ENCODE measurements at regions not wholly inside any gene's neighbourhood (a gene's known extent, or its start where the extent isn't known, plus 50 kb on each side); places are given as distances from the start of the nearest gene placed in this dataset.

- no peak for TF ChIP-seq CTCF (IDR thresholded peaks at IDR 0.05)
- Histone ChIP-seq H2AFZ (no peak overlapping the region), H3K27me3 (ENCODE audit: control insufficient read depth, insufficient read depth, low read length) (no peaks in the 10 kb centered on the region), H3K4me3 (ENCODE audit: low read depth, low read length) (no peak overlapping the region), H3K27ac (no peak overlapping the region), H3K4me2 (ENCODE audit: low read length) (no peak overlapping the region), H3K9me3 (ENCODE audit: control insufficient read depth, low read length) (no peaks in the 10 kb centered on the region), H3K36me3 (ENCODE audit: control insufficient read depth, insufficient read depth, low read length) (no peaks in the 10 kb centered on the region), H3K9ac (no peak overlapping the region), H3K4me1 (no peaks in the 10 kb centered on the region), H3K79me2 (no peaks in the 10 kb centered on the region)
Observed at GRCh38 chr14:26738571-26738970, 140.7 kb upstream of the NOVA1 start.

GRCh38 chr14:26741711-26742212 is 143.9 kb upstream of the NOVA1 start:
- Histone ChIP-seq H3K4me2 (ENCODE audit: low read length) (no peak overlapping the region), H3K79me2 (no peaks in the 10 kb centered on the region), H3K9me3 (ENCODE audit: control insufficient read depth, low read length) (no peaks in the 10 kb centered on the region), H3K4me3 (ENCODE audit: low read depth, low read length) (no peak overlapping the region), H2AFZ (no peak overlapping the region), H3K27ac (no peak overlapping the region), H3K9ac (no peak overlapping the region), H3K4me1 (no peaks in the 10 kb centered on the region), H3K27me3 (ENCODE audit: control insufficient read depth, insufficient read depth, low read length) (no peaks in the 10 kb centered on the region), H3K36me3 (ENCODE audit: control insufficient read depth, insufficient read depth, low read length) (no peaks in the 10 kb centered on the region)
- no peak for TF ChIP-seq CTCF (IDR thresholded peaks at IDR 0.05)

- Histone ChIP-seq H3K4me1 (no peaks in the 10 kb centered on the region), H3K4me2 (ENCODE audit: low read length) (no peak overlapping the region)
- TF ChIP-seq CTCF (IDR thresholded peaks at IDR 0.05): no peak
Observed at GRCh38 chr14:26743284-26743683, 145.5 kb upstream of the NOVA1 start.

GRCh38 chr14:26744903-26745302 is 147.1 kb upstream of the NOVA1 start:
- TF ChIP-seq CTCF (IDR thresholded peaks at IDR 0.05): no peak
- Histone ChIP-seq H3K79me2 (no peaks in the 10 kb centered on the region), H3K36me3 (ENCODE audit: control insufficient read depth, insufficient read depth, low read length) (no peaks in the 10 kb centered on the region), H3K4me3 (ENCODE audit: low read depth, low read length) (no peak overlapping the region), H3K27ac (no peak overlapping the region), H3K4me2 (ENCODE audit: low read length) (no peak overlapping the region), H3K4me1 (no peaks in the 10 kb centered on the region), H3K9ac (no peak overlapping the region), H3K9me3 (ENCODE audit: control insufficient read depth, low read length) (no peaks in the 10 kb centered on the region), H2AFZ (no peak overlapping the region), H3K27me3 (ENCODE audit: control insufficient read depth, insufficient read depth, low read length) (no peaks in the 10 kb centered on the region)

More at GRCh38 chr14:26743284-26743683, 145.5 kb upstream of the NOVA1 start:
- no peaks in the 10 kb centered on the region for H3K9me3 ChIP-seq (ENCODE audit: control insufficient read depth, low read length)
- H3K4me3 ChIP-seq (ENCODE audit: low read depth, low read length): no peak overlapping the region
- H3K27ac ChIP-seq: no peak overlapping the region
- no peak overlapping the region for H3K9ac ChIP-seq
- H3K79me2 ChIP-seq: no peaks in the 10 kb centered on the region
- H3K36me3 ChIP-seq (ENCODE audit: control insufficient read depth, insufficient read depth, low read length): no peaks in the 10 kb centered on the region
- no peak overlapping the region for H2AFZ ChIP-seq
- no peaks in the 10 kb centered on the region for H3K27me3 ChIP-seq (ENCODE audit: control insufficient read depth, insufficient read depth, low read length)

- no peaks in the 10 kb centered on the region for H3K9me3 ChIP-seq (ENCODE audit: control insufficient read depth, low read length)
- H3K4me3 ChIP-seq (ENCODE audit: low read depth, low read length): no peak overlapping the region
Observed at GRCh38 chr14:26761532-26761931, 163.7 kb upstream of the NOVA1 start.

More at GRCh38 chr14:26761532-26761931, 163.7 kb upstream of the NOVA1 start:
- Histone ChIP-seq H3K4me2 (ENCODE audit: low read length) (no peak overlapping the region), H3K27ac (no peak overlapping the region), H2AFZ (no peak overlapping the region), H3K79me2 (no peaks in the 10 kb centered on the region), H3K27me3 (ENCODE audit: control insufficient read depth, insufficient read depth, low read length) (no peaks in the 10 kb centered on the region), H3K4me1 (no peaks in the 10 kb centered on the region), H3K9ac (no peak overlapping the region), H3K36me3 (ENCODE audit: control insufficient read depth, insufficient read depth, low read length) (no peaks in the 10 kb centered on the region)
- TF ChIP-seq CTCF (IDR thresholded peaks at IDR 0.05): no peak

Measured in parathyroid adenoma (tissue), 2 donors.